T-helper 2 cell treated with Interferon-gamma antibody and Interleukin-4, amounts not matched to agents 100 ng/mL and 5 ng/mL, for 36 hours (primary cell): ENCODE measurements at regions not wholly inside any gene's neighbourhood (a gene's known extent, or its start where the extent isn't known, plus 50 kb on each side); places are given as distances from the start of the nearest gene placed in this dataset.

Experiments
- intact Hi-C: fragments of 100-400 bp; cut with micrococcal nuclease; formaldehyde crosslinking; loops from one replicate; pipeline ENCODE4 v1.15.1; 2023

DNA sequence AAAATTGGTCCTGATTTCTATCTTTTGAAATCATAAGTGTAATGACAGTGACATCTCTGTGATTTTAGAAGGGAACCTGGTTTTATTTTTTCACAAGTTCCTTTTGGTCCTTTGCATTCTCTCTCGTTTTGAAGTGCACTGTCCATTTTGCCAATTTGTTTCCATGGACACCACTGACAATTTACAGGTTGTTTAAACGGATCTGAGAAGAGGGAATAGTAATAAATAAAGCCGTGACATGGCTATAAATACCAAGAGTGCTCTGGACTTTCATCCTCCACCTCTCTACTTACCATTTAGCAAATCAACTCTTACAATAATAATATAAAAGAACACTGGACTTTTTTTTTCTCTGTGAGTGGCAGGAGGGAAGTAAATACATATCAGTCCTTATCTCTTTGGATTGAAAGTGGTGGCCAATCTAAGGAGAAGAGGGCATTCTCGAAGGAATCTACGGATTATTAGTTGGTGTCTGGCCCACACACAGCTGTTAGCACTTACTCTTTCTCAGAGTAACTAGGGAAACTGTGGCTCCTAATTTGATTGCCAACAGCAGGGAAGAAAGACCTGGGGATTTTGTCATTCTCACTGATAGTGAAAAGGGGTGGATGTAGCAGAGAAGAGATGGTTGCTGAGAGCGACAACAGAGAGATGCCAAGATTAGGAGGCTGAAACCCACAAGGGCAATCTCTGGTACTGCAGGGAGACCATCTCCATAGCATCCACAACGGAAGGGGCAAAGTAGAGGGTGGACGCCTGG lies 108.7 kb upstream of the FSHR start:
- intact Hi-C loops, result no loop called here

GRCh38 chr2:49261781-49262180 lies 107.5 kb upstream of the FSHR start:
- intact Hi-C loops, result no loop called here

GRCh38 chr2:49260979-49261538 lies 106.7 kb upstream of the FSHR start:
- intact Hi-C loops, result no loop called here

GRCh38 chr2:49259926-49260325 lies 105.6 kb upstream of the FSHR start:
- intact Hi-C loops, result no loop called here

GRCh38 chr2:49255409-49255971 lies 101.2 kb upstream of the FSHR start:
- intact Hi-C loops, result no loop called here

DNA sequence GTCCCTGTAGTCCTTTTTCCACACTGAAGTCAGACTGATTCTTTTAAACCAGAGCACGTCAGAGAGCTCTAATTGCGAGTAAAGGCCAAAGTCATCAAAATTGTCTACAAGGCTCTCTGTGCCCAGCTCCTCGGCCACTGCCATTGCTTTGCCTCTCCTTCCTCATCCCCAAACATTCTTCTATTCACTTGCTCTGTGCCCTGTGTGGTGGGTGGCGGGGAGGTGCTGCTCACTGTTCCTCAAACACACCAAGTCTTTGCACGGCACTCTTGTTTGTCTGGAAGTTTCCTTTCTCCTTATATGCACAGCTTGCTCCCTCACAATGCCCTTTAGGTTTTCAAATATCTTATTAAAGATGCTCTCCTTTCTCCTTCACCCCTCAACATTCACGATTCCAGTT lies 100.1 kb upstream of the FSHR start:
- intact Hi-C loops, result no loop called here

DNA sequence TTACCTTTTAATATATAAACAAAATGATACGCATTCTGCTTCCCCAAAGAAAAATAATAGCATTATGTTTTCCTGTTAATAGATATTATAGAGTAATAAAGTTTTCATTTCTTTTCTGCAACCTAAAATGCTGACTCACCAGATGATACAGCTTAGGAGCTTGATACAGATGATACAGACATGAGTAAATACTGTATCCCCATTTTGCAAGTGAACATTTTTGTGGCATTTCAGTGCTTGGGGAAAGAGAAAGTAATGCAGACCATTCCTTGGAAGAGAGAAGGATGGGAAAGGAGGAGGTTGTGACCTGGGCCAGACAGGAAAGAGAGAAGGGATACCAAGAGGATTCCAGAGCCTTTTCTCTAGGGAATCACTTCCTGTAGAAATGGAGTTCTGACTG lies 97.5 kb upstream of the FSHR start:
- intact Hi-C loops, result no loop called here

DNA sequence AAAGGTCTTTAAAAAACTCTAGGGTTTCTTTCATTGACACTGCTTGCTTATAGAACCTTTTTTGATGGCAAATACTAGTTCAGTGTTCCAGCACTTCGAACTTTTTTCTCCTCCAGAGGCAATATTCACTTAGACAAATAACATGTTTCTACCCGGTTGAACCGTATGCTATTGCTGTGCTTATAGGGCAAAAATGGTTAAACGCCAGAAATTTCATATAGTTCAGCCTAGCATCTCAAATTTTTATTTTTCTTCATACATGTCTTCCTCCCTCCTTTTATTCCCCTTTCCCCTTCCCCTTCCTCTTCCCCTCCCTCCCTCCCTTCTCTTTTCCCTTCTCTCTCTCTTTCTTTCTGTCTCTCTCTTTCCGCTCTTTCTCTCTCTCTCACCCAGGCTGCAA lies 96.9 kb upstream of the FSHR start:
- intact Hi-C loops, result no loop called here

- intact Hi-C loops, result no loop called here
These were observed 94.2 kb upstream of the FSHR start for GRCh38 chr2:49248506-49248905.

GRCh38 chr2:49241991-49242390 lies 87.7 kb upstream of the FSHR start:
- intact Hi-C loops, result no loop called here

DNA sequence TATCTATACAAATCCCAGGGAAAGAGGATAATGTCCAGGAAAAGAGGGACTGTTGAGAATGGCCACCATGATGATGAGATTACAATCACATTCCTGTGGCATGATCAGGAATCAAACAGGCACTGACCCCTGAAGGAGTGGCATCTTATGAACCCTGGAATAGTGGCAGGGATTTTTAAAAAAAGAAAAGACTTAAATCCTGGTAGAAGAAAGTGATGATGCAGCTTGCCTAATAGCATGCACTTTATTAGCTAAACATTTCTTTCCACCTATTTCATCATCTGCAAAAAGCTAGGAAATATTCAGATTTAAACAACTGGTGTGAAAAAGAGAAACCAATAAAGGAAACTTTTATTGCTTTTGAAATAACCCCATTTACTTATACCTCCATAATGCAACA lies 87.2 kb upstream of the FSHR start:
- intact Hi-C loops, result no loop called here

DNA sequence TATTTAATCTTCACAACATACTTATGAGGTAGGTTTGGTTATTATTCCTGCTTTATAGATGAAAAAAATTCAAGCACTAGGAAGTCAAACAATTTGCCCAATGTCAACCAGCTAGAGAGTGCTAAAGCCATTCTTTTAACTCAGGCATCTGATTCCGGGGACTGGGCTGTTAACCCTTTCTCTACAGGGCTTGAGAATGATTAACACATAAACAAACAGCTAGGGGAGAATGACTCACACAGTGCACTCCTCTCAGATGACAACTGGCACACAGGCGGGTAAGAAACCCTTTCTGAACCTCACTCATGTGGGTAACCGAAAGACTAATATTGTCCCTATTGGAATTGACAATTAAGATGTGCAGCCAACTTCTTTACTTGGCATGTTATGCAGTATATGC lies 86.3 kb upstream of the FSHR start:
- intact Hi-C loops, result no loop called here

GRCh38 chr2:49238604-49238960 lies 84.3 kb upstream of the FSHR start:
- intact Hi-C loops, result no loop called here

GRCh38 chr2:49237867-49238603 lies 83.7 kb upstream of the FSHR start:
- intact Hi-C loops, result no loop called here

DNA sequence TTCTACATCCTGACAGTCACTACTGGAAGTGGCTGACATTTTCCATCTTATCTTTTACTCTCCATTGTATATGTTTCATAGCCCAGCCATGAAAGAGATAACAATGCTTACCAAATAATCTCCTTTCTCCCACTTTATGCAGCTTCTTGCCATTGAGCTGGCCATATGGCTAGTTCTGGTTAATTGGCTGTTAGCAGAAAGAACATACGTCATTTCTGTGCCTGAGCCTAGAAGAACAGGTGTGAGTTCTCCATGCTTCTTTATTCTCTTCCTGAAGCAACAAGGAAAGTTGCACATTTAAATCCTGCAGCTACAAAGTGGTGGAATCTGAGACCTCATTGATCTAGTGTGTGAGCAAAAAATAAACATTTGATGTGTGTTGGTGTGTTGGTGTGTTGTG lies 82.0 kb upstream of the FSHR start:
- intact Hi-C loops, result no loop called here

DNA sequence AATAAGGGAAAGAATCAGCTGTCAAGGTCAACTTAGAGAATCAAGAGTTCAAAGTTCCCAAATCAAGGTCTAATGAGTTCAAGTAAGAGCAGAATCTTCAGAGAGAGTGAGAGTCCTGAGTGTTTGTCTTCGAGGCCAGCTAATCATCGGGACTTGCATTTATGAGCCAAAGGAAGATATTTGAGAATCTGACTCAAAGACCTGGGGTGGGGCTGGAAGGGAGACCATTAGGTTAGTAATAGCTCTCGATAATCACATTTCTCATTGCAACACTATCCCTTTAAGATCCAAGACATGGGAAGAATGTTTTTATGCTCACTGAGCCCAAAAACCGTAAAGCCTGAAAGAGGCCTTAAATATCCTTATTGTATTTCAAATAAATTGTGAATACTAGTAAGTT lies 72.0 kb upstream of the FSHR start:
- intact Hi-C loops, result no loop called here

DNA sequence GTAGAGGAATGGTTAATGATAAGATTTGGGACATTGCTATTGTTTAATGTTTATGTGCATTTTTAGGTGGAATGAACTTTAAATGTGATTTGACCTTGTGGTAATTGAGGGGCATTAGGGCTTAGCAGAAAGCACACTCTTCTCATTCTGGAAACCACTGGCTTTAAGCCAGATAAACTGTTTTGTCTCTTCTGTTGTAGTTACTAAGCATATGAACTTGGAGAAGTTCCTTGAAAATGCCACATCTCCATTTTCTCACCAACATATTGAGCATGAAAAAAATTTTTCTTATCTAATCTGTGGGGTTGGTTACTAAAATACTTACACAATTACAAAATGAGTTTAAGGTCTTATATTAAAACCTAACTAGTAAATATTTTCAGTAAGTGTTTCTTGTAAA lies 70.8 kb upstream of the FSHR start:
- intact Hi-C loops, result no loop called here

- intact Hi-C loops, result no loop called here
These were observed 70.2 kb upstream of the FSHR start for GRCh38 chr2:49224426-49225010.

- intact Hi-C loops, result no loop called here
These were observed 68.7 kb upstream of the FSHR start for GRCh38 chr2:49222975-49223528.

GRCh38 chr2:49219741-49220140 lies 65.4 kb upstream of the FSHR start:
- intact Hi-C loops, result no loop called here

GRCh38 chr2:49210191-49210590 lies 55.9 kb upstream of the FSHR start:
- intact Hi-C loops, result no loop called here

DNA sequence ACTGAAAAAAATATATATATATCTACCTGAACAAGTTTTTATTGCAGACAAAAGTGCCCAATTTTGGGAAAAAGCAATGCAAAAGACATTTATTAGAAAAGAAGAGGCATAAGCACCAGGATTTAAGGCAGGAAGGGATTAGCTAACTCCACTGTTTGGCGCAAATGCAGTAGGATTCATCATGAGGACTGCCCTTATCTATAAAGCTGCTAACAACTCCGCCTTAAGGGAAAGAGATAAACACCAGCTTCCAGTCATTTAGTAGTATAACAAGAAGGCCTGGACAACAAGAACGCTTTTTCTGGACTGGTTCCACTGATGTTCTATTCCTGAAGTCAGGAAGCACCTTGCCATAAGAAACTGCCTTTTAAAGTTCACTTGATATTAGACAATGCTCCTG lies 52.9 kb upstream of the FSHR start:
- intact Hi-C loops, result no loop called here
